ENCODE measurements at regions not wholly inside any gene's neighbourhood (a gene's known extent, or its start where the extent isn't known, plus 50 kb on each side); places are given as distances from the start of the nearest gene placed in this dataset.

DNA sequence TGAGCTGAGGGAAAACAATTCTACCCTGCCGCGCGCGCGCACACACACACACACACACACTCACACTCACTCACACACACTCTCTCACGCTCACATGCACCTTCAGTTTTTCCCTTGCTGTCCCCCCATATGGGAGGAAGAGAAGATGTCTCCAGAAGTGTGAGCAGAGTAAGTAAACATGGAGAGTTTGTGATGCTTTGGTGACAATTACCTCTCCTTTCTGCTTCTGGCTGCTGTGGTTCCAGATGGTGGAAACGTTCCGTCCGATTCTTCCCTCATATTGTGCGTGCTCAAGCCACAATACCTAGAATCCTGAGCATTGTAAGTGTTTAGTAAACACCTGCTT is 86.7 kb downstream of the LINC00237 start:
- Histone ChIP-seq H3K9ac (ENCODE audit: insufficient read depth in 1 of 2, low read depth in 2 of 2, low read length in 2 of 2) (no peak overlapping the region), H3K27ac (ENCODE audit: extremely low read depth, low read depth, low read length) (no peak overlapping the region), H3K4me2 (ENCODE audit: insufficient read depth, low read length) (no peak overlapping the region), H3K79me2 (ENCODE audit: control insufficient read depth, insufficient read depth, low read length) (no peaks in the 10 kb centered on the region), H4K20me1 (replicated peaks; ENCODE audit: control insufficient read depth, insufficient read depth, low read length) (no peaks in the 10 kb centered on the region), H3K27me3 (ENCODE audit: control insufficient read depth in 2 of 2, insufficient read depth in 2 of 2, low read length in 2 of 2) (peaks cover 2 to 17% of the 10 kb centered on the region in 2 experiments; a peak in 4 of 5 replicates), H3K4me3 (no peak overlapping the region), H2AFZ (ENCODE audit: low read depth, low read length) (no peak overlapping the region), H3K9me3 (replicated peaks; ENCODE audit: control insufficient read depth, insufficient read depth, low read depth, low read length) (no peaks in the 10 kb centered on the region), H3K4me1 (replicated peaks in 1 of 2; ENCODE audit: control insufficient read depth in 2 of 2, insufficient read depth in 2 of 2, low read length in 2 of 2) (peaks cover 5 to 6% of the 10 kb centered on the region in 2 experiments; a peak in 3 of 5 replicates), H3K9me1 (ENCODE audit: control insufficient read depth, insufficient read depth, low read length) (no peaks in the 10 kb centered on the region), H3K36me3 (ENCODE audit: control insufficient read depth, insufficient read depth, low read length) (no peaks in the 10 kb centered on the region)
- DNase-seq (ENCODE audit: extremely low read depth in 1 of 4, low spot score in 3 of 4) (no peak), FAIRE-seq (no peak), ATAC-seq (no peak)
- CTCF ChIA-PET (ENCODE audit: low intra/inter-chr PET ratio) = no interaction called here
- intact Hi-C loops (cut with micrococcal nuclease) = no loop called here
- no TSS peak for BruUV-seq (replicated peaks)
- in situ Hi-C loops (cut with MboI) = no loop called here
- TF ChIP-seq HMGN3 (IDR thresholded peaks at IDR 0.05; ENCODE audit: borderline replicate concordance, extremely low read depth, insufficient read length, low read depth, low read length) (no peak), TRIM28 (IDR thresholded peaks at IDR 0.05) (no peak), NFE2 (IDR thresholded peaks at IDR 0.05; ENCODE audit: low read depth) (no peak), MBD2 (IDR thresholded peaks at IDR 0.05; ENCODE audit: borderline replicate concordance, low read depth) (no peak), HDAC8 (tag; IDR thresholded peaks at IDR 0.05) (no peak), OTX1 (CRISPR knock-in tag; IDR thresholded peaks at IDR 0.05) (no peak), HNRNPL (IDR thresholded peaks at IDR 0.05; ENCODE audit: low read depth, low read length) (no peak), MCM2 (IDR thresholded peaks at IDR 0.05; ENCODE audit: low read depth) (no peak), ZNF551 (CRISPR knock-in tag; IDR thresholded peaks at IDR 0.05) (no peak), ZNF785 (CRISPR knock-in tag; IDR thresholded peaks at IDR 0.05) (no peak), HEY1 (CRISPR knock-in tag; IDR thresholded peaks at IDR 0.05; ENCODE audit: borderline replicate concordance) (no peak), TBL1XR1 (IDR thresholded peaks at IDR 0.05; ENCODE audit: low read length in 2 of 2) (no peak)
- TF ChIP-seq, protein P1, sequence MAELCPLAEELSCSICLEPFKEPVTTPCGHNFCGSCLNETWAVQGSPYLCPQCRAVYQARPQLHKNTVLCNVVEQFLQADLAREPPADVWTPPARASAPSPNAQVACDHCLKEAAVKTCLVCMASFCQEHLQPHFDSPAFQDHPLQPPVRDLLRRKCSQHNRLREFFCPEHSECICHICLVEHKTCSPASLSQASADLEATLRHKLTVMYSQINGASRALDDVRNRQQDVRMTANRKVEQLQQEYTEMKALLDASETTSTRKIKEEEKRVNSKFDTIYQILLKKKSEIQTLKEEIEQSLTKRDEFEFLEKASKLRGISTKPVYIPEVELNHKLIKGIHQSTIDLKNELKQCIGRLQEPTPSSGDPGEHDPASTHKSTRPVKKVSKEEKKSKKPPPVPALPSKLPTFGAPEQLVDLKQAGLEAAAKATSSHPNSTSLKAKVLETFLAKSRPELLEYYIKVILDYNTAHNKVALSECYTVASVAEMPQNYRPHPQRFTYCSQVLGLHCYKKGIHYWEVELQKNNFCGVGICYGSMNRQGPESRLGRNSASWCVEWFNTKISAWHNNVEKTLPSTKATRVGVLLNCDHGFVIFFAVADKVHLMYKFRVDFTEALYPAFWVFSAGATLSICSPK (IDR thresholded peaks at IDR 0.05; ENCODE audit: borderline replicate concordance) = no peak
- WGBS (ENCODE audit: insufficient coverage, low coverage, missing lambda C conversion rate) = 9% methylated on average over 10 of the region's 10 CpGs
- POLR2A ChIA-PET = interaction anchor here (0.7 kb wide), 2 partner anchors 52 to 120 kb away, joined by 3 read pairs; no protein-coding TSS in a partner anchor

All from K562 (cell line).